ENCODE measurements at regions not wholly inside any gene's neighbourhood (a gene's known extent, or its start where the extent isn't known, plus 50 kb on each side); places are given as distances from the start of the nearest gene placed in this dataset.

GRCh38 chr15:38163658-38164057, 89.0 kb upstream of the SPRED1 start:
- Histone ChIP-seq H3K36me3 (replicated peaks in 1 of 2; ENCODE audit: control insufficient read depth in 1 of 2, insufficient read depth in 2 of 2, low read length in 1 of 2) (no peaks in the 10 kb centered on the region), H4K20me1 (ENCODE audit: insufficient read depth) (no peaks in the 10 kb centered on the region), H3K27ac (ENCODE audit: low read depth in 2 of 2, low read length in 1 of 2) (peak overlapping the region in 1 of 2 experiments; percentile 39; a peak in 2 of 4 replicates), H3K9ac (no peak overlapping the region), H2AFZ (ENCODE audit: low read depth) (no peak overlapping the region), H3K79me2 (ENCODE audit: insufficient read depth) (no peaks in the 10 kb centered on the region), H3K27me3 (ENCODE audit: insufficient read depth) (no peaks in the 10 kb centered on the region), H3K4me1 (ENCODE audit: control insufficient read depth in 1 of 2, insufficient read depth in 2 of 2, low read depth in 1 of 2, low read length in 1 of 2) (peaks cover 0 to 8% of the 10 kb centered on the region in 2 experiments; a peak in 2 of 4 replicates), H3K4me2 (no peak overlapping the region), H3K9me3 (no peaks in the 10 kb centered on the region), H3F3A (replicated peaks; ENCODE audit: insufficient read depth) (no peaks in the 10 kb centered on the region), H3K9me2 (no peaks in the 10 kb centered on the region), H3K4me3 (ENCODE audit: low read depth in 2 of 2, low read length in 1 of 2) (no peak overlapping the region)
- ChIA-PET CTCF (no interaction called here), POLR2A (no interaction called here)
- TF ChIP-seq TEAD4 (IDR thresholded peaks at IDR 0.05; ENCODE audit: borderline replicate concordance, insufficient read depth) (no peak), TCF12 (IDR thresholded peaks at IDR 0.05) (no peak), RCOR1 (IDR thresholded peaks at IDR 0.05; ENCODE audit: low read length) (no peak), FOXJ3 (CRISPR knock-in tag; IDR thresholded peaks at IDR 0.05) (no peak), CTCF (IDR thresholded peaks at IDR 0.05) (no peak), TAF1 (IDR thresholded peaks at IDR 0.05; ENCODE audit: borderline replicate concordance, low read depth, low read length) (no peak), JUND (IDR thresholded peaks at IDR 0.05) (no peak), MXI1 (IDR thresholded peaks at IDR 0.05; ENCODE audit: low read depth, low read length) (no peak), YY1 (IDR thresholded peaks at IDR 0.05; ENCODE audit: low read depth) (no peak), EP300 (IDR thresholded peaks at IDR 0.05; ENCODE audit: borderline replicate concordance in 1 of 2, low read depth in 1 of 2, low read length in 1 of 2) (no peak), NRF1 (IDR thresholded peaks at IDR 0.05; ENCODE audit: low read depth, low read length) (no peak), GATA2 (CRISPR knock-in tag; IDR thresholded peaks at IDR 0.05) (no peak), SIN3A (IDR thresholded peaks at IDR 0.05; ENCODE audit: borderline replicate concordance, low read depth, low read length) (no peak), RAD21 (IDR thresholded peaks at IDR 0.05; ENCODE audit: low read length) (no peak), SMC3 (IDR thresholded peaks at IDR 0.05; ENCODE audit: low read depth, low read length) (no peak)
- no peak for DNase-seq

GRCh38 chr15:38164061-38164460, 88.6 kb upstream of the SPRED1 start:
- no peak for TF ChIP-seq RAD21 (IDR thresholded peaks at IDR 0.05; ENCODE audit: low read length)
- TF ChIP-seq JUND (IDR thresholded peaks at IDR 0.05), result no peak
- TF ChIP-seq SMC3 (IDR thresholded peaks at IDR 0.05; ENCODE audit: low read depth, low read length), result no peak
- no peak for TF ChIP-seq MAX (IDR thresholded peaks at IDR 0.05; ENCODE audit: low read depth)
- TF ChIP-seq YY1 (IDR thresholded peaks at IDR 0.05; ENCODE audit: low read depth), result no peak
- no peak for TF ChIP-seq USF1 (IDR thresholded peaks at IDR 0.05; ENCODE audit: borderline replicate concordance, low read depth)
- no peak for TF ChIP-seq PBX3 (IDR thresholded peaks at IDR 0.05)
- TF ChIP-seq NFIC (IDR thresholded peaks at IDR 0.05; ENCODE audit: borderline replicate concordance), result no peak
- no peak for TF ChIP-seq TEAD4 (IDR thresholded peaks at IDR 0.05; ENCODE audit: borderline replicate concordance, insufficient read depth)
- TF ChIP-seq FOXJ3 (CRISPR knock-in tag; IDR thresholded peaks at IDR 0.05), result no peak

More at GRCh38 chr15:38164061-38164460, 88.6 kb upstream of the SPRED1 start:
- DNase-seq, result no peak
- H3K4me1 ChIP-seq (ENCODE audit: control insufficient read depth in 1 of 2, insufficient read depth in 2 of 2, low read depth in 1 of 2, low read length in 1 of 2), result peaks cover 0 to 11% of the 10 kb centered on the region in 2 experiments; a peak in 2 of 4 replicates
- H4K20me1 ChIP-seq (ENCODE audit: insufficient read depth), result no peaks in the 10 kb centered on the region
- H3F3A ChIP-seq (replicated peaks; ENCODE audit: insufficient read depth), result no peaks in the 10 kb centered on the region
- no peak overlapping the region for H3K9ac ChIP-seq
- 35% methylated on average over 2 of the region's 2 CpGs for WGBS (ENCODE audit: low lambda C conversion rate)
- no peaks in the 10 kb centered on the region for H3K9me3 ChIP-seq
- H3K9me2 ChIP-seq, result no peaks in the 10 kb centered on the region
- H3K27ac ChIP-seq (ENCODE audit: low read depth in 2 of 2, low read length in 1 of 2), result peak overlapping the region in 1 of 2 experiments; percentile 39; a peak in 2 of 4 replicates
- POLR2A ChIA-PET, result no interaction called here
- no peaks in the 10 kb centered on the region for H3K79me2 ChIP-seq (ENCODE audit: insufficient read depth)
- H3K4me3 ChIP-seq (ENCODE audit: low read depth in 2 of 2, low read length in 1 of 2), result no peak overlapping the region
- H3K27me3 ChIP-seq (ENCODE audit: insufficient read depth), result no peaks in the 10 kb centered on the region
- no peak overlapping the region for H3K4me2 ChIP-seq
- no peaks in the 10 kb centered on the region for H3K36me3 ChIP-seq (replicated peaks in 1 of 2; ENCODE audit: control insufficient read depth in 1 of 2, insufficient read depth in 2 of 2, low read length in 1 of 2)
- CTCF ChIA-PET, result no interaction called here
- no peak overlapping the region for H2AFZ ChIP-seq (ENCODE audit: low read depth)

Measured in SK-N-SH (cell line).